ENCODE measurements at regions not wholly inside any gene's neighbourhood (a gene's known extent, or its start where the extent isn't known, plus 50 kb on each side); places are given as distances from the start of the nearest gene placed in this dataset.

DNA sequence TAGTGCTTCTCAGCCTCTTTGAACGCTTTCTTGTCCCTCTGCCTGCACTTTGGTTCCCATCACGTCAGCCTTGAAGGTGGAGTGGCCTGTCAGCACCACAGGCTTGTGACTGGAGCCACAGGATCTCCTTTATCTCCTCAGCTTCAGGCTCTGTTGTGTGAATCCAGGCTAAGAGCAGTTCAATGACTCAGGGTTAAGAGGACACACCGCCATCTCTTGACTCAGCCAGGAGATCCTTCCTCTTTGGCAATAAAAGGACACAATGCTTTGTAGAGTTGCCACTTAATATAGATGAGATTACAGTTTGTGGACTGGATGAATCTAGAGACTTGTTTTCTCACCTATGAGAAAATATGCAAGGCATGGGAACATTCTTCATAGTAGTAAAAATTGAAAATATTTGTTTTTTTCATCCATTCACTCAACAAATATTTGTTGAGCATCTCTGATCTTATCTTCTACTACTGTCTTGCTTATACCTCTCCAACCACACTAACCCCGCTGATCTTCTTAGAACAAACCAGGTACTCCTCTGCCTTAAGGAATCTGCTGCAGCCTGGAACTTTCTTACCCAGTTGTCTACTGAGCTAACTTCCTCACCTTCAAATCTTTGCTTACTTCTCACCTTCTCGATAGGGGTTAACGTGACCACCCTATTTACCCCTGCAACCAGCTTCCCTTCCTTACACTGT is 62.3 kb downstream of the UCHL1 start:
- peak; percentile 56 for DNase-seq (ENCODE audit: low read depth)

DNA sequence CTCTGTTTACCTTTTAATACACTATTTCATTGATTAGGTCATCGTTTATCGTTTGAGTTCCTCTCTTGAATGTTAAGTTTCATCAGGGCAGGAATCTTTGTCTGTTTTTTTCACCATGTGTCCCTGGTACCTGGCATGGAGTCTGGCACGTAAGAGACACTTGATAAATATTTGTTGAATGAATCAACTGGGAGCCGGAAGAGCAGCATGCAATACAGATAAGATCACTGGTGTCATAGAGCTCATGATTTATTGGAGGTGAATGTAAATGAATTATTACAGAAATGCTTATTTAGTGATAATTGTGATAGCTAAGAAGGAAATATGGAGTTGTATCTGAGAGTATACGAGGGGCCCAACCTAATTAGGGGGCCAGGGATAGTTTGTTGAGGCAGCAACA is 62.8 kb downstream of the UCHL1 start:
- peak; percentile 63 for DNase-seq (ENCODE audit: low read depth)

DNA sequence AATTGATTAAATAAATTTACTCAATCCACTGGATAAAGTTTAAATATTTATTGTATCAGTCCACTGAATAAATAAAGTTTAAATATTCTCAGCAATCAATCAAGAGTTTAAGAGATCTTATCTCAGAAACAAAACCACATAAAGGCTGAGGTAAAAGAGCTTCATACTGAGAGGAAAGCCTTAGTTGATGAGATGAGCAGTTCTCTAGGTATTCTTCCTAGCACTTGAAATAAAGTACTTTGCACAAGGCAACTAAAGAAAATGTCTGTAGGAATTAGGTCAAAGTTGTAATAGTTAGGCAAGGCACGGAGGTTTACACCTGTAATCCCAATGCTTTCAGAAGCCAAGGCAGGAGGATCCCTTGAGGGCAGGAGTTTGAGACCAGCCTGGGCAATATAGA is 63.5 kb downstream of the UCHL1 start:
- DNase-seq (ENCODE audit: low read depth), result peak; percentile 20

DNA sequence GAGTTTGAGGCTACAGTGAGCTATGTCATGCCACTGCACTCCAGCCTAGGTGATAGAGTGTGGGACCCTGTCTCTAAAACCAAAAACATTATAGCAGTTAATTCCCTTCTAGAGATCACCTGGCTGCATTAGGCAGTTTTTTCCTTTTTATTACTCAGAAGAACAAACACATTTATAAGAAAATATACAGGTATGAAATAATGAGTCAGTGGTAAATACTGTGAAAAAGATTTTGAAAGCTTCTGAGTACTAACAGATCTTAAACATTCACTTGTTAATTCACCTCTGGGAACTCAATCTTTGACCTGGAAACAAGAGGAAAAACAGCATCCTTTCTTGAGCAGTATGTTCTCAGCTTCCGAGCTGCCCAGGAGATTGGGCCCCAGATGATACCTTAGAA is 64.1 kb downstream of the UCHL1 start:
- no peak for DNase-seq (ENCODE audit: low read depth)

DNA sequence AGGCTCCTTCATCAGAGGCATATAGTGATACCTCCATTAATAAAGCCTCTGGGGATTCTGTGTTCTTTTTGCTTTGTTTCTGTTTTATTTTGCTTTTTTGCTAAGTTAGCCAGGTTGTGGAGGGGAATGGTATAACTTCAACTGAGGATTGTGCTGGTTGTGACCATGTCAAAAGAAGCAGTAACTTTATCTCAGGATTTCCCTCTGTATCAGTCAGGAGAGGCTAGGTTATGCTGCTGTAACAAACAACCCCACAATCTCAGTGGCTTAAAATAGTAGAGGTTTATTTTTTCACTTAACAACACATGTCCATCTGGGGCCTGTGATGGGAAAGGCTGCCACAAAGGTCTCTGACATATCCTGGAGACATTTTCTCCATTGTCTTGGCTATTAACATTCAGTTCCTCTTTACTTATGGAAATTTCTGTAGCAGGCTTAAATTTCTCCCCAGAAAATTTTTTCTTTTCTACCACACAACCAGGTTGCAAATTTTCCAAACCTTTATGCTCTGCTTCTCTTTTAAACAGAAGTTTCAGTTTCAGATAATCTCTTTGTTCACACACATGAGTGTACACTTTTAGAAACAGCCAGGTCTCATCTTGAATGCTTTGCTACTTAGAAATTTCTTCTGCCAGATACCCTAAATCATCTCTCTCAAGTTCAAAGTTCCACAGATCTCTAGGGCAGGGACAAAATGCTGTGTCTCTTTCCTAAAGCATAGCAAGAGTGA is 64.7 kb downstream of the UCHL1 start:
- no peak for DNase-seq (ENCODE audit: low read depth)

DNA sequence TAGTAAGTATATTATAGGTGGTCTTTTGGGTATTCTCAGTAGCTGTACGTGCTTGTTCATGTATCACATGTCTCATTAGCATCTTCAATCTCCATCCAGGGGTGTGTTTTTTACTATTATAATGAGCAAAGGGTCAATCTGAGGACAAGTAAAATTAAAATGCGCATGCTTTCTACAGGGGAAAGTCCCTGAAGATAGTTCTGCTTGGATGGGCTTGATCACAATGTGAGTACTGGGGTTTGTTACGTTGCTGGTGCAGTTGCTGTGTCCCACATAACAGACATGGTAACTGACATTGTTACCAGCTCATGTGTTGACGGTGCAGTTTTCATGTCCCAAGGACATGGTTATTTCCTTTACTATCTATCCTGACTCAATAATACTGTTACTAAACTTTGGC is 65.9 kb downstream of the UCHL1 start:
- no peak for DNase-seq (ENCODE audit: low read depth)

DNA sequence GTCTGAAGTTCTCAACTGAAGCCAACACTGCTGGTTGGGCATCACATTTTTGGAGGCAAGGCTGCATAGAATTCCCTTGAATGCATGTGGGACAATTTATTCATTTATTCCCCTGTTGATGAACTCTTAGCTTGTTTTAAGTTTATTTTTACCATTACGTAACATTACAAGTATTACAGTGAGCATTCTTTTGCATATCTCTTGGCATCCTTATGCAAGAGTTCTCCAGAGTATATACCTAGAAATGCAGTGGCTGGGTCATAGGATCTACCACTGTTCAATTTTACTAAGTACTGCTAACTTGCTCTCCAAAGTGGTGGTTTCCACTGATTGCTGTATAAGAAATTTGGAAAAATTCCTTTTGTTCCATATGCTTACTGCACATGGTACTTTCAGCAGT is 66.5 kb downstream of the UCHL1 start:
- DNase-seq (ENCODE audit: low read depth), result no peak

DNA sequence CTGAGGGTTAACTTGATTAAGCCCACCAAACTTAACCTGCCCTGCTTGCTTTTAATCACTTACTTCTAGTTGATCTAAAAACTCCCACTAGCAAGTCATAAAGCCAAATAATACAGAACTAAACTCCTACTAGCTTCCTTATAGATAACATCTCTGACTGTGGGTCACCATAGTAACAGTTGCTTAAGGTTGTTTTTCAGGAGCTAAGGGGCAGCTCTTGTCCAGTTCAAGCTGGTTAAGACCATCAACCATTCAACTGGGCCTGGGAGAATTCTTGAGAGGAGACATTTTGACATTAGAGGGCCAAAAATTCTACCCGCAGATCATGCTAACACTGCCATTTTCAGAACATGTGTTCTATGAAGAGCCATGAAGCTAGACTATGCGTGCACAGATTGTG is 67.0 kb downstream of the UCHL1 start:
- DNase-seq (ENCODE audit: low read depth), result no peak

DNA sequence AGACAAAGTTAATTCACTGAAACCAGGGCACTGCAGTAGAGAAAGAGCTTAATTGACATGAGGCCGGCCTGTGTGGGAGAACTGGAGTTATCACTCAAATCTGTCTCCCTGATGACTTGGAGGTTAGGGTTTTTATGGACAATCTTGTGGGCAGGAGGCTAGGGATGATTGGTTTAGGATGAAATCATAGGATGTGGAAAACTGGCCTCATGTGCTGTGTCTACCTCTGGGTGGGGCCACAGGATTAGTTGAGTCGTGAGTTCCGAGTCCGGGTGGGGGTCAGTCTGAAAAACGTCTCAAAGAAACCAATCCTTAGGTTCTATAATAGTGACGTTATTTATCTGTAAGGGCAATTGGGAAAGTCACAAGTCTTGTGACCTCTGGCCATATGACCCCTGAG is 68.1 kb downstream of the UCHL1 start:
- no peak for DNase-seq (ENCODE audit: low read depth)

DNA sequence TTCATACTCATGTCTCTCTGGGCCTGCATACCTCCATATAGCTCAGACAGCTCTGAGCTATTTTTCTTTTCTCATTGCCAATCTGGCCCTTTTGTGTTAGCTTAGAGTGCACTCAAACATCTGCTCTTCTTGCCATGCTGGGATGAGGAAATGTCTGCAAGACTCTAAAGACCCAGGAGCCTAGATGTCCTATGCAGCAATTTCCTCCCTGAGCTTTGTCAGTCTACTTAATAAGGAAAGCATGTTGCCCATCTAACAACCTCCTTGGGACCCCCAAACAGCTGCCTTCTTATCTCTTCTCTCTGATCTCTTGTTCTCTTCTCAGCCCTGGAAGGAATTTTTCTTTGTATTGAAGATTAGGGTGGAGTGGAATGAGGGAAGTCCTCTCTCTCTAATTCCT is 69.2 kb downstream of the UCHL1 start:
- no peak for DNase-seq (ENCODE audit: low read depth)

DNA sequence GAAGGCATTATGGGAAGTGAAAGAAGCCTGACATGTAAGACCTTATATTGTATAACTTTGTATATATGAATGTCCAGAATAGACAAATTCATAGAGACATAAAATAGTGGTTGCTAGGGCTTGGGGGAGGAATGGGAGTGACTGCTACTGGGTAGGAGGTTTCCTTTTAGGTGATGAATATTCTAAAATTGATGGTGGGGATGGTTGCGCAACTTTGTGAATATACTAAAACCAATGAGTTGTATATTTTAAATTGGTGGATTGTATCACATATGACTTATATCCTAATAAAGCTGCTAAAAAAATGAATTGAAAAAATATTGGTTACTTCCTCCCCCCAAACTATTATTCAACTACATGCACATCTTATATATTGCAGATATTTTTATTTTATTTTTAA is 70.0 kb downstream of the UCHL1 start:
- no peak for DNase-seq (ENCODE audit: low read depth)

DNA sequence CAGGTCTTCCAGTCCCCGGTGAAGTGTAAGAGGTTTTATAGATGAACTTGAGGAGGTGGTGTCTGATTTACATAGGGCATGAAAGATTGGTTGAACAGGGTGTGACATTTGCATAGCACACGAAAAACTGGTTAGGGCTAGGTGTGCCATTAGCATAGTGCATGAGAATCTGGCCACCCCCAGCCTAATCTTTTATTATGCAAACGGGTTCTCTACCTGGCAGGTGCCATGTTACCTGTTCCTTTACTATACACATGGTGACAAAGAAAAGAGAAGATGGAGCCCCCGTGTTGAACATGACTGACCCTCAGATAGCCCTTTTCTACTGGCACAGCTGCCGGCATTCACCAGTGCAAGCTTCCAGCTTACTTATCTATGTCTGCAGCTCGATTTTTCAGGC is 71.0 kb downstream of the UCHL1 start:
- no peak for DNase-seq (ENCODE audit: low read depth)

DNA sequence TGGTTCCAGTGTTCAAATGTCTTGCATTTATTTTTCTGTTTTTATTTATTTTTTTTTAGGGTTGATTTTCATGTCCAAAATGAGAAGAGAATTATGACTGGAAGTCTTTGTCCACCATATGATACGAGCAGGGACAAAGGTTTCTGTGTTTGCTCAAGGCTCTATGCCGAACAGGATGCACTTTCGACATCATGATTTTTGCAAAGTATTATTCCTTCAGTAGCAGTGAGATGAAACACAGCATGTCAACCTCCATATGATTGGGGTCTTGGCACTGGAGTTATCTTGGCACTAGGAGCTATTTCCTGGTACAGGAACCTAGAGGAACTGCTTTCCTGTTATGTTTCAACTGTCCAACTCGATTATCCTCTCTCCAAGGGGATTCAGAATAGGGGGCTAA is 72.6 kb downstream of the UCHL1 start:
- DNase-seq (ENCODE audit: low read depth), result no peak

DNA sequence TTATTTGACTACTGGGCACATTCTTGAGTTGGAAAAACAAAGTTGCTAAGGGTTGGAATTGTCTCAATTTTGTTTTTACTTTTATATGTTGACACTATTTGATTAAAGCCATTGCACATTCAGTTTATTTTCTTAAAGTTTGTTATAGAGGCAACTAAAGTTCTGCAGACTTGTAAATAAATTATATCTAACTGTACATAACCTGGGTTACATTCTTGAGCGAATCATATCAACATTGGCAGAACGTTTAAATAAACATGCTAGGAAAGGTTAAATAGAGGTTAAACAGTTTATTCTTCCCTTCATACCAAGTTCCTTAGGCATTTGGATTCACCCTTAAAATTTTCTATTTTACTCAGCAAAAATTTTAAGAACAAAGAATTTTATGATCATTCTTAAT is 74.5 kb downstream of the UCHL1 start:
- no peak for DNase-seq (ENCODE audit: low read depth)

DNA sequence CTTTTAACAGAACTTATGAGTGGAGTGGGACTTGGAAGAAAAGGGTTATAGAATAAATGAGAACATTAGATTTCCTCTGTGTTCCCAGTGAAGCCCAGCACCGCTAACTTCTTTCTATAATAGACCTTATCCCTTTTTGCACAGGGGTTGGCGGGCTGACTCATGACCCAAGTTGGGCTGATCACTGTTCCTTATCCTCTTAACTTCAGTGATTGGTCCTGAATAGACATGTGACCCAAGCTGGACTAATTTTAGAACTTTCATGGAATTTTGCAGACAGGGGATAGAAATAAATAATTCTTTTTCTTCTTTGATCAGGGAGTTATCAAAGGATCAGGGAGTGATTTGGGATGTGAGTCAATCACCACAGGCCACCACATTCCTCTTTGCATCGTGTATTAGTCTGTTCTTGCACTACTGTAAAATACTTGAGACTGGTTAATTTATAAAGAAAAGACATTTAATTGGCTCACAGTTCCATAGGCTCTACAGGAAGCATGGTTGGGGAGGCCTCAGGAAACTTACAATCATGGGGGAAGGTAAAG is 75.9 kb downstream of the UCHL1 start:
- DNase-seq (ENCODE audit: low read depth), result no peak

DNA sequence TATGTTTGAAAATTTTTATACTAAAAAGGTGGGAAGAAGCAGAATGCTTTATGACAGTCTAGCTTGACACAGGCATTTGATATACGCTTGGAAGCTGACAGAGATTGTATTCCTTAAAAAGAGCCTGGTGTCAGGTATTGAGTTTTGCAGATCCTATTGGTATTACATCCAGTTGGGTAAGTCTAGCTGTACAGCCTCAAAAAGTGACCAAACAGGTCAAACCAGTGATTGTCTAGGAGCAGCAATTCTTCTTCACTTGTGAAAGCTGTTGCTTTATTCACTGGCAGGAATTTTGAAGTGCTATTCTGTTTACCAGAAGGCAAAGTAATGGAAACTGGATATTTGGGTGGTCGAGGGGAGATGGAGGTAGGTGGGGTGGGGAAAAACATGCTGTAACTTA is 77.5 kb downstream of the UCHL1 start:
- no peak for DNase-seq (ENCODE audit: low read depth)

DNA sequence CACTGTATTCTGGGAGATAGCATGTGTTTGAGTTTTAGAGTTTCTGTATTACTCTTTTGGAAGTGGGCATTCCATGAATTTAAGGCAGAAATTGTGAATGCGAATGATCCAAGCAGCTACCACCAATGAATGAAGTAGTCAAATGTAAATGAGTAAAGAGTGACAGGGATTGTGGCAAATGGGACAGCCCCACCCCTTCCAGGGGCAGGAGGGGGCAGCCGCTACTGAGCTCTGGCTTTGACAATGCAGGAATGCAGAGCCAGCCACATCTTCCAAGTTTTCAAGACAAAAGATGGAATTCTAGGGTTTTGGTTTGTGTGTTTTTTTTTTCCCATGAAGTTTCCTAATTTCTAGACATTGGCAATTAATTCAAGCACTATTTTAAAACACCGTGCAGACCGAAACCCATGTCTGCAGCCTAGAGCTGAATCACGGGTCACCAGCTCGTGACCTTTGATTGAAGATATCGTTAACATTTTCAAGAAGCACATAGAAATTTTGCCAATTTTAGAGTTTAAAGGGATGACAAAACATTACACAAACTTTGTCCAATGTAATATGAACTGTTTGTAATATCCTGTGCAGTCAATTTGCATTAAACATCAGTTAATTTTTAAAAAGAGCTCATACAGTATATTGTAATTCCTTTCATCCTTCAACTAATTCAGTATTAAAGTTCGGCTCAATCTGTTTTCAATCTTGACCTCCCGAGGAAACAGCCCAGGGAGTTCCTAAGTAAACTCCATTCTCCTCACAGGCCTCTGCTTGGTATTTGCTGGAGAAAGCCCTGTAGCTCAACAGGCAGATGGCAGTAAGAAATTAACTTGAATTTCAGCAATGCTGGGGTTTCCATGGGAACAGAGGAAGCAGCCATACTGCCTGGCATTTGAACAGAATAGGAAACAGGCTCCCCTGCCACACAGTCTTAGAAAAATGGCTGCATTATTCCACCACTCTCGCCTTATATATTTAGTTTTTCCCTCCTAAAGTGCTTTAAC is 83.4 kb downstream of the UCHL1 start:
- peak; percentile 55 for DNase-seq (ENCODE audit: low read depth)

DNA sequence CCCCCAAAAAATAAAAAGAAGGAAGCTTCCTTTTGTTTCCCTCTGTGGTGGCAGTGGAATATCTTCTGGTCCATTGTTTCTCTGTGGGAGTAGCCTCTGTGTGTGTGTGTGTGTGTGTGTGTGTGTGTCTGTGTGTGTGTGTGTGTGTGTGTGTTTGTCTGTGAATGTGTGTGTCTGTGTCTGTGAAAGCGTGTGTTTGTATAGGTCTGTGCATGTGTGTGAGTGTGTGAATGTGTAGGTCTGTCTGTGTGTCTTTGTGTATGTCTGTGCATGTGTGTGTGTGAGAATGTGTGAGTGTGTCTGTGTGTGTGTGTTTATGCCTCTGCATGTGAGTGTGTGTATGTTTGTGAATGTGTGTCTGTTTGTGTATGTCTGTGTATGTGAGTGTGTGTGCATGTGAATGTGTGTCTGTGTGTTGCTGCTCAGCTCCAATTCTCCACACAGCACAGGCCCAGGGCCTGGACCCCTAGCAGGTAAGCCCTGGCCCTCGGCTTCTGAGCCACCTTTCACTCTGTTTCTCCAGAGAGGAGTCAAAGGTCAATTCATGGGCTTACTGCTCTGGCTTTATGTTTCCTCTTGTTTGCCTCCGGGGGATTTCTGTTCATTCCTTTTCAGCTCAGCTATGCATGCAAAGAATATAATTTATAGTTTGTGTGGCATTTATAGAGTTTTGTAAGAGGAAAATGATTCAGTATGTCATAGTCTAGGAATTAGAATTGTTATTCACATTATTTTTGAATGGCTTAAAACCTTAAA is 89.8 kb downstream of the UCHL1 start:
- peak; percentile 69 for DNase-seq (ENCODE audit: low read depth)

DNA sequence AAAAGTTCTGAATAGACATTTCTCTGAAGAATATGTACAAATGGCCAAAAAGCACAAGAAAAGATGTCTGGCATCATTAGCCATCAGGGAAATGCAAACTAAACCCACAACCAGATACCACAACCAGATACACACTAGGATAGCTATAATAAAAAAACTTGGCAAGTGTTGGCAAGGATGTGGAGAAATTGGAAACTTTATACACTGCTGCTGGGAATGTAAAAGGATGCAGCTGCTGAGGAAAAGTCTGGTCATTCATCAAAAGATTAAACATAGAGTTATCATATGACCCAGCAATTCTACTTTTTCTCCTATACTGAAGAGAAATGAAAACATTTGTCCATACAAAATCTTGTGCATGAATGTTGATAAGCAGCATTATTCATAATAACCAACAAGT is 92.3 kb downstream of the UCHL1 start:
- DNase-seq (ENCODE audit: low read depth), result no peak

DNA sequence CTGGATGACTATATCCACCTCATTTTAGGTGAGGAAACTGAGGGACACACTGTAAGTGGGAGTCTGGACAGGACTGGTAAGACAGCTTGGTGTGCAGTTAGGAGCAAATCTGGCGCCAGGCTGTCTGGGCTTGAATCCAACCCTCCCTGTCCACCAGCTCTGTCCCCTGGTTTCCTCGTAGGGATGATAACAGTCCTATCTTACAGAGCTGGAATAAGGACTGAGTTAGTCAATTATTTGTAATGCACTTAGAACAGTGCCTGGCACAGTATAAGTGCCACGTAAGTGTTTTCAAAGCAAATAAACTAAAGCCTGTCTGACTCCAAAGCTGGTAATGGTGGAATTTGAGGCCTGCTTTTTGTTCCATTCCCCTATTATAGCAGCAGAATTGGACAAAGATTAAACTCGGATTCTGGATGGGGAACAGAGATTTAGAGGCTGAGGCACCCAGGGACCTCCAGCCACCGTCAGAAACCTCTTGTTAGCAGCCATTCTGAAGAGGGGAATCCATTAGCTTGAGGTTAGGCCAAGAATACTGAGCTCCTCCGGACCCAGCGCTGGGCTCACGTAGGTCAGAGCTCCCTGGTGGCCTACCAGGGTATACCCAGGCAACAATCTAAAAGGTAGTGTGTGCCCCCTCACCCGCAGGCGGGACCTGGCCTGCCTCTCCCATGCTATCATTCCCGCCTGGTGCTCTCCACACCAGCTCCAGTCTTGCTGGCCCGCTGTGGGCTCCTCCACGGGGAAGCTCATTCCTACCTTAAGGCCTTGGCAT is 102.1 kb downstream of the UCHL1 start:
- DNase-seq (ENCODE audit: low read depth), result no peak

DNA sequence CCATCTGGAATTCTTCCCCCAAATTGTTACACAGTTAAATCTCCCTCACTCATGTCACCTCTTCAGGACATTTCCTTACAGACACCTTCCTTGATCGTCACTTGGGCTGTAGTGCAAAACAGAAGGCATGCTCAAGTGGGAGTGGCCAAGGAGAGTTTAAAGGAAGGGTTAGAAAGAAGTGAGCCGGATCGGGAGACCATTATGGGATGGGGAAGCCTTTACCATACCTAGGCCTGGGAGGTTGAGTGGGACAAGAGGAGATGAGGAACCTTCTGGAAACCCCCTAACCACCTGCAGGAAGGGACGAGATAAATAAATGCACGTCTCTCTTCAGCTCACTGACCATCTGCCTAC is 102.7 kb downstream of the UCHL1 start:
- no peak for DNase-seq (ENCODE audit: low read depth)

Data from ELR (cell line).